HK-2 (cell line): ENCODE measurements at regions not wholly inside any gene's neighbourhood (a gene's known extent, or its start where the extent isn't known, plus 50 kb on each side); places are given as distances from the start of the nearest gene placed in this dataset.

Experiments
- DNase-seq: peaks from one replicate; pipeline ENCODE4 v3.0.0-alpha.2; 2018; ENCODE audit not compliant: unreplicated experiment

DNA sequence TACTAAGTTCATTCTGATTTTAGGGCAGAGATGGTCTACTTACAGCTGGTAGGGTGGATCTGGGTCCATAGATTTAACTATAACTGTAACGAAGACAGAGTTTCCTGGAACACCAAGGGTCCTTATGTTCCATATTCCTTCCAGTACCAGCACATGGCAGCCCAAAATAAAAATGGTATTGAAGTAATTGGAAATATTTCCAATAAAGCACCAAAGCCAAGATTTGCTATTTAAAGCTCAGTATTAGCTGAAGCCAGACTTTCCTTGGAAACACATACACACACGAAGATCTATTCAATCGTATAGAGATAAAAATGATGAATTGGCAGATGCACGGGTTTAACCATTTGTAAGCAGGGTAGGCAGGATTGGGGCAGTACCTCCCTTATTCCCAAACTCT is 289.1 kb upstream of the SORCS1 start:
- DNase-seq, result no peak

DNA sequence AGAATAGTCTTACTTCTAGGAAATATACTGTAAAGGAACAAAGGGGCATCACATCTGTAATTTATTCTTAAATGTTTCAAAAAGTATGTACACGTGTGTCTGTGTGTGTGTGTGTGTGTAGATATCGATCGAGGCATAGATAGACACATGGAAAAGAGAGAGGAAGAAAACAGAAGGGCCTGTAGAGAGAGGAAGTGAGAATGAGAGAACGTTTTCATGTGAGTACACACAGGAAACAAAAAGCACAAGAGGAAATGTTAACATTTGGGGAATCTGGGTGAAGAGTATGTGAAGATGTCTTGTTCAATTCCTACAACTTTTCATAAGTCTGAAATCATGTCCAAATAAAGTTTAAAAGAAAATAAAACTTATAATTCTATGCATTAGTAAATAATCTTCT is 286.5 kb upstream of the SORCS1 start:
- DNase-seq, result no peak

DNA sequence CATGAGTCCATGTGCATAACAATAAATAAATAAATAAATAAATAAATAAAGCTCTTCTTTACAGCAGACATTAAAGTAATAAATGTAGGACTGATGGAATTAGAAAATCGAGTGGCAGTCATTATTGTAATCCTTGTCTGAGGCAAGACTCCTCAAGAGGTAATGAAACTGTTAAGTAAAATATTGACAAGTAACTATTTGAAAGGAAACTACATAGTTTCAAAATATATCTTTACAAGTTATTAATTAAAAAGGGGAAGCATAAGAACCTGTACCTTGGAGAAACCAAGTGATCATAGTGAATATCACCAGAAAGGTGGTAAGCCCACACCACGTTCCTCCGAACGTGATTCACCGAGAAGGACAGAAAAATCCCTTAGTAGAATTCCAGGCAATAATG is 285.6 kb upstream of the SORCS1 start:
- DNase-seq, result no peak

DNA sequence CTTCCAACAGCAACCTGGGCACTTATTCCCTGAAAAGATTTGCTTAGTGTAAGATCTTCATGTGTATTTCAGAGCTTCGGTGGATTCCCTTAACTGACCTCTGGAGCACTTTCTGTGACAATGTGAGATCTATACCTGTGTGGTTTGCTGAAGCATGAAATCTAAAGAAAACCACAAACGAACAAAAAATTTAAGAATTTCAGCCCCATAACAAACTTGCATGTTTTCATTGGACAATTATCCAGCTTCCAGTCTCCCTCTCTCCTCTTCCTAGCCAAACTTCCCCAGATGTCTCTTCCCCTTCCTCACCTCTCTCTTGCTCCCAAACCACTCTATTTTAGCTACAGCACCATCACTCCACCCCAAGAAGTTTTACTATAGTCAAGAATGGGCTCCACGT is 279.9 kb upstream of the SORCS1 start:
- no peak for DNase-seq

DNA sequence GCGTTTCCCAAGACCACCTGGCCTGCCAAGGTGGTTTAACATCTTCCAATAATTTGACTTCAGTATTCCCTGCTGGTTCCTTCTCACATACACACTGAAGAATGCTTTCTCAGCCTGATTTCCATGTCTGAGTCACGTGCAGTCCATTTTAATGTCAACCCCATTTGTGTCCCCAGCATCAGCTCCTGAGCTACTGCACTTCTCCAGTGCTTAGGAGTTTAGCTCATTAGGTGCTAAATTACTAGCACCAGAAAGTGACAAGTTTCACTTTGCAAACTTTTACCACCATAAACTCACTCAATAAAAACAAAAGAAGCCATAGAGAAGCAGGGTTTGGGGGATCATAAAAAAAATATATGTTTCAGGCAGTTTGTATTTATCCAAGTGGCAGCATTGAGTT is 279.3 kb upstream of the SORCS1 start:
- no peak for DNase-seq

DNA sequence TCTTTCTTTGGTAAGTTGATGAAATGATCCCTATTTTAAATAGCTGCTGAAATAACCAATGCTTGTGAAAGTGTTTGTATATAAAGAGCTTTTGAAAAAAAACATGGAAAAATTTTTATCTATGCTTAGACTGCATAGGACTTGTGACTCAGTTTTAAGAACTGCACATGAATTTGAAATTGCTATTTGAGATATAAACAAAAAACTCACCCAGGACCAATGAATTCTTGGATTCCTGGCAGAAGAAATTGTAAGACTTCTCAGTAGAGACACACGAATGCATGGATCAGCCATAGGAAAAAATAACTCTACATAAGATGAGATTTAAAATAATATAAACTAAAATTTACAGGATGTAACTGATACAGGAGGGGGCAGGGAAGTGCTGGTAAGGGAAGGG is 278.8 kb upstream of the SORCS1 start:
- DNase-seq, result no peak

DNA sequence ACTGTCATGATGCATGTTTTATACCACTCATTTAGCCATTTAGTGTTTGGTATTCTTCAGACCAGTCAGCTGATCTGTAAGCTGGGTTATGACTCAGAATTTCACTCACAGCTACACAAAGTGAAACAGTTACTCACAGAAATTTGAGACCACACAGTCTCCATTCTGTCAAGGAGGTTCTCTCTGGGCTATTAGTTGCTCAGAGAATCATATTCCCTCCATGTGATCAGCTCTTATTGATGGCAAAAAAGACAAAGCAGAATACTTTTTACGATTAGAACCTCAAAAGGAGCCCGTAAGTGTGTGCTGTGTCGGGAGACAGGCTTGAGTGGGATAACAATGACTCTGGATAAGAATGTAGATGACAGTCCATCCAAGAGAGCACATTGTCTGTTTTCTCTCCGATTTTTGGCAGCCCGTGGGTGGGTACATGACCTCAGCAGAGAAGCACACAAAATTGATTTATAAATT is 277.6 kb upstream of the SORCS1 start:
- no peak for DNase-seq

DNA sequence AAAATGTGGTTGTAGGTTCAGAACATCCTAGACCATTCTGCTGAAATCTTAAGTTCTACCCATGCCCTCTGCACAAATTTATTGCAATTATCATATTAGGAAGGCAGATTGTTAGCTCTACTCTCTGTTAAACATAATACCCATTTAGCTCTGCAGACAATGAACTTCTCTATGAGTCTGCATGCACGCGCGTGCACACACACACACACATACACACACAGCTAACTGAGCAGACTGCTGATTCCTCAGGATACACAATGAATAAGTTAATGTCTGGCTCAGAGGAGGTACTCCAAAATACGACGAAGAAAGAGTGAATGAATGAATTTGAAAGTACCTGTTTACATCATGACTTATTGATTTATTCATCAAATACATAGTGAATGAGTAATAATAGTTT is 276.2 kb upstream of the SORCS1 start:
- no peak for DNase-seq

DNA sequence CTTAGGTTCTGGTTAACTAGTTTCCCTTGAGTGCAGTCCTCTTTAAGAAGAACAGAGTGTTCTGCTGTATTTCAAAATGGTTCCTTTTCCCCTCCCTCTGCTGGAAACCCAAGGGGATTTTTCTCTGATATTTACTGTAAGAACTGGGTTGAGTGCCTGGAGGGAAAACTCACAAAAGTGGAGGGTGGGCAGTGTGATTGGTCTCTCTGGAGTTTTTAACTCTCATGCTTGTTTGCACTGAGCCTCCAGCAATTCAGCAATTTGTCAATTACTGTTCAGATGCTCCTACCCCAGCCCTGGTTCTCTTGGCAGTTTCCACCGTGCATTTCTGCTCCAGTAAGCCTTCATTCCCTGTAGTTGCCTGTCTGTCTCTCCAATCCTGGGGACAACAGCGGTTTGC is 273.4 kb upstream of the SORCS1 start:
- DNase-seq, result no peak

DNA sequence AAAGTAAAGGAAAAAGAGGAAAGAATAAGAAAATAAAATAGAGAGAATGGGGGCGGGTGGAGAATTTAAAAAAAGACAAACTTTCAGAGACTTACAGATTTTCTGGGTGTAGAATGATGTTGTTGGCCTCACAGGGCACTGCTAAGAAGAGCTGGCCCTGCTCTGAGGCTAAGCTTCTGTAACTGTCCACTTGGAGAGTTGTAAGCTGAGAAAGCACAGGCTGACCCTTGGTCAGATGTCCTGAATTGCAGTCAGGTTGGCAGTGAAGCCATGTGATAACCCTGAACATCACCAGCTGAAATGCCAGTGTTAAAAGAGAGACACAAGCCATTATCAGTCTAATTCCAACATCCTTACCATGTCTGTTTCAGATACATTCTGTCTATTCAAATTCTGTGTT is 272.1 kb upstream of the SORCS1 start:
- DNase-seq, result no peak

DNA sequence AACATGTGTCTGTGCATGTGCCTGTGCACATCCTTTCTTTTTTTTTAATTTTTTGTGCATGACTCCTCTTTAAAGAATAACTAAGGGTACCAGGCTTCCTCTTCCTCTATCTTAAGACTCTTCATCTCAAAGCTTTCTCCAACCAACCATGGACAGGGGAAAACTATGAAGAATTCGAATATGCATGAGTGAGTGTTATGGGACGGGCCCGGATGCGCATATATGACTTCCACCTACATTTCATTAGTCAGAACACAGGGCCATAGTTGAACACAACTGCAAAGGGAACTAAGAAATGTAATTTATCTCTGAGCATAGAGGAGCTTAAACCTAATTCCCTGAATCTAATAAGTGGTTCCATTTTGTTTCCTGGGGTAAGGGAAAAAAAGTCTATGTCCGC is 270.3 kb upstream of the SORCS1 start:
- no peak for DNase-seq

DNA sequence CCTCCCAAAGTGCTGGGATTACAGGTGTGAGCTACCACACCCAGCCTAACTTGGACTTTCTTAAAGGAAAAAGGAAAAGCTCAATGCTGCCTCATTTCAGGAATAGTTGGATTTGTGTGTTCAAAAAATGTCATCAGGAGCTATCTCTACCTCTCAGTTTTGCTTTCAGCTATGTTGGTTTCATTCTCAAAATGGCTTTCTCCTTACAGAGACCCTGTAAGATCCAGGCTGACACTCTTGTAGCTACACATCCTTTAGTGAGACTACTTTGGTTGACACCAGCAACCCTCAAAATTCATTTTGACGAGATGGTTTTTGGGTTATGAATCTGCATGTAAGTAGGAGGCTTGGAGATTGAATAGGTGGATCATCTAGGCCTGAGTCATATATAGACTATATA is 269.7 kb upstream of the SORCS1 start:
- DNase-seq, result no peak

DNA sequence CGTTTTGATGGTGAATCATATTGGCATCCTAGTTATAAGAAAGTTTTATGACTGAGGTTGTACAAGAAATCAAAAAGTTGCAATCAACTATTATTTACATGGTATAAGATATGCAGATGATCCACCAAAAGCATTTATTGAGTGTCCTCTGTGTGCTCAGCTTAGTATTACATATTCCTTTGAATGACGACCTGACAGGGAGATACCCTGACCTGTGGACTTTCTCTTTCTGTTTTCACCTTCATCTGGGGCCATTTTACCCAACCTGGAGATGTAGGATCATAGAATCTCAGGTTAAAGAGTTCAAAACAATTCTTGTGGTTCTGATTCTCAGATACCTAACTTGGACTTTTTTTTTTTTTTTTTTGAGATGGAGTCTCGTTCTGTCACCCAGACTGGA is 269.1 kb upstream of the SORCS1 start:
- DNase-seq, result no peak

DNA sequence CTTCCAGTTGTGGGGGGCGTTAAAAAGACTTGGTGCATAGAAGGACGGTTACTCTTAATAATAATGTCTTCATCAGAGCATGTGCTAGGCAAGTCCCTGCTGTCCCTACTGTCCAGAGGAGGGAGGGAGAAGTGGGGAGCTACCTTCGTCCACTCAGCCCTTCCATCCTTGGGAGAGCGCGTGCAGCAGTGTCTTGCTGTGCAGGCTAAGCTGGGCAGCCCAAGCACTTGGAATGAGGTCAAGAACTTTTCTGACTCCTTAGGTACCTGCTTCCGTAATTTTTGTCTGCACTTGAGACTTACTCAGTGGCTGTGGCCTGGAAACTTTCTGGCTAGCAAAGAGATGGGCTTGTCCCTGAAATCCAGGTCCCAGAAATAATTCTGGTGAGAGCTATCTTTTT is 265.9 kb upstream of the SORCS1 start:
- no peak for DNase-seq

DNA sequence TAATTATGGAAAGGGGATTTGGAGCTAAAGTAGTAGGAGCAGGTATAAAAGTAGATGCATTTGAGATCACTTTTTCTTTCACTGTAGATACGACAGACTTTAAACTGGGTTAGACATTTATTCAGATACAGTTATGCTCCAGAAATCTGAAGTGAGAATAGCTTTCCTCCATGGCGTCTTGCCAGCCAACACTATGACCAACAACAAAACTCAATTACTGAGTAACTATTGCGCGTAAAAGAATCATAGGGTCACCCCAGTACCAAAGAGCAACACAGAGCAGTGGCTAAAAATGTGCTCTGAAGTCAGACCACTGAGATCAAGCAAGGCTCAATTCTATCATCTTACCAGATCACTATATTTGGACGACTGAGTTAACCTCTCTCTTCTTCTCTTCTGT is 262.5 kb upstream of the SORCS1 start:
- DNase-seq, result no peak

DNA sequence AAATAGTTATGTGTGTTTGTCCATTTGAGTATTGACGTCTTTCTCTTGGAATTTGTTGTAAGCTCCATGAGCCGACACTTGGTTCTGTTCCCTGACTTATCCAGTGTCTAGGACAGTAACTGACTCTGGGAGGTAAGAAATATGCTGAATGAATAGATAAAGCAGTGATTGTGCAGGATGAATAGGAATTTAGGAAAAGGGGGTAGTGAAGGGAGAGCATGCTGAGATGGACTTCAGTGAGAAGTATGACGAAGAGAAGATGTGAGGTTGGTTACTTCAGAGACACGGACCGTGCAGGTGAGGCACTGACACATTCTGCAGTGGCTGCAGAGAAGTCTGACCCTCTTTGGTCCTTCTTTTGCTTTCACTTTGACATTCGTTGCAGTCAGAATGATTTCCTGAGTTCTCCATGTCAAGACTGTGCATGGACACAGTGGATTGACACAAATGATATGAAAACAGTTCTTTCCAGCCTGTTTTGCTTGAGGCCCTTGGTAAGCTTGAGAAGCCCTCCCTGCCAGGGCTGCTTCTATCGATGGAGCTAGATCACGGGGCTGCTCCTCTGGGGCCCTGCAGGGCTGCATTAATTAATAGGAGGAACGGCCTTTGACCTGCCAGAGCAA is 261.5 kb upstream of the SORCS1 start:
- no peak for DNase-seq

DNA sequence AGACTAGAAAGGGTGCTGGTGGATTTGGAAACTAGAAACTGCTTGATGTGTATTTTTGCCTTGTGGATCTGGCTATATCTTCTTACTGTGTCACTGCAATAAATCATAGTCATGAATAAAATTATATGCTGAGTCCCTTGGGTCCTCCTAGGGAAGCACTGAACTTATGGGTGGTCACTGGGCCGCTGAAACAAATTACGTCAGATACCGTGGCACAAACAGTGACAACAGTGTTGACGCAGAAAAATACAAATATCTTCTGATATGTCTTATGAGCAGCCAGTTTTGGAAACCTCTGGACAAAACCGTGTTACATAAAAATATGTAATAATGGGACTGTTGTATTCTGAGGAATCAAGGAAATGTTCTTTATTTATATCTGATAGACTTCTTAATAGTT is 260.1 kb upstream of the SORCS1 start:
- DNase-seq, result no peak

DNA sequence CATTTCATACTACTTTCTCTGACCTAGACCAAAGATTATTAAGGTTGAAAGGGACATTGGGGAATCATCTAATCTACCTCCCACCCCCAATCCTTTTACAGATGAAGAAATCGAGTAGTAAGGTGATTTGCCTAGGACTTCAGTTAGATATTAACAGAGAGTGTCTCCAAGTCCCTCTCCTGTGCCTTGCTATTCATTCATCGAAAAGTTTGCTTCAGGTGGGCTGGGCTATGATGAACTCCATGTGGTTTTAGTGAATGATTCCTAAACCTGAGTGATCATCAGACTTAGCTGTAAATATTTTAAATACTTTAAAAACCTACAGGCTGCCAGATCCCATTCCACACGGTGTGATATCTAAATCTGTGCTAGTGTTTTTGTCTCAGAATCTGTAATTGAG is 259.4 kb upstream of the SORCS1 start:
- peak; percentile 10 for DNase-seq

DNA sequence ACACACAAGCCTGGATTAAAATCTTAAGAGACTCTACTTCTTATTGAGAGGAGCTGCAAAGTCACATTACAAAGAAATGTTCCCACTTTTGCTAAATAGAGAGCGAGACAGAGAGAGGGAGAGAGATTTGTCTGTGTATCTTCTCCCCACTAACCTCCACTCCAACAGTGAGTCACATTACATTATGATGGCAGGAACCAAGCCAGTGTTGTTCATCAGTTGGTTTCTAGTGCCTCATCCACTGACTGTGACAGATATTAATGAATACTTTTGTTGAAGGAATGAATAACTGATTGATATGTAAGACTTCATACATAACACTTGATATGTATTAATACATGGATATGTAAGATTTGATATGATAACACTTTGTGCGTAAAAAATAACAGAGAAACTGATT is 258.2 kb upstream of the SORCS1 start:
- DNase-seq, result no peak

DNA sequence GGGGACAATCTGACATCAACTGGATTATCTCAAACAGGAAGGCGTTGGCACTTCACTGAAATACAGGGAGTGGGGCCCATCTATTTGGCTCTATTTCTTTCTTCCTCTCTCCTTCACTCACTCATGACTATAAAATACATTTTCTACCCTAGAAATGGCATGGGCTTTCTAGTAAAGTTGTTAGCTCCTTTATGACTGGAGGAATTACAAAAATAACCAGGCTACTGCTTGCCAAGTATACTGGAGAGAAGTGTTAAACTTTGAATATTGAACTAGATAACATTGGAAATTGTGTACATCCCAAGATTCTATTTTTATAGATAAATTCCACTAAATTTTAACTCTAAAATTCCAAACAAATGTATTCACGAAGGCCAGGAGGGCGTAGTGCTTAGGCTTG is 255.7 kb upstream of the SORCS1 start:
- DNase-seq, result no peak

DNA sequence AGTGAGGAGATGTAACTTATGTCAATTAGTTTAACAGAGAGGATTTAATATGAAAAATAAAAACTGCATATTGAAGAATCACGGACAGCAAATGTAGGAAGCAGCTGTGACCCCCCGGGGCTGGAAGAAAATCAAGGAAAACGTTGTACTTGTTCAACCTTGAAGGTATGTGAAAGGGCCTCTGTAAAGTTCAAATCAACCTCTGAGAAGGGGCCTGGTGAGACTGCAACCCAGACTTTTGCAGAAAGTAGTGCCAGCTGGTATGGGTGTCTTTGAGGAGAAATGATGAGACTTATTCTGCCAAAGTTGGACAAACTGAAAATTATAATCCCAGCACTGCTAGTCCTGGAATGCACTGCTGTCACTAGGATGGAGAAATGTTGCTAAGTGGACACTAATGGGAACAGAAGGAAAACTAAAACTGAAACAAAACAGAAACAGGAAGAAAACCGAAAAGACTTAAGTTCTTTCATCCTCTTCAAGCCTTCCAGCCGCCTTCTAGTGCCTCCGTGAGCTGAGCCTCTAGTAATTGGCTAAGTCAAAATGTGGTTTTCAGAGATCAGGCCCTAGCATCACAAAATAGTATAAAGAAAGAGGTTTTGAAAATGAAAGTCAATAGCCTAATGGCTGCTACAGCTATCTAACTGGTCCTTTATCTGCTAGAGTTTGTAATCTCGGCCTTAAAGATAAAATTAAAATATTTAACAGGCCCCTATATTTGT is 253.7 kb upstream of the SORCS1 start:
- DNase-seq, result no peak

DNA sequence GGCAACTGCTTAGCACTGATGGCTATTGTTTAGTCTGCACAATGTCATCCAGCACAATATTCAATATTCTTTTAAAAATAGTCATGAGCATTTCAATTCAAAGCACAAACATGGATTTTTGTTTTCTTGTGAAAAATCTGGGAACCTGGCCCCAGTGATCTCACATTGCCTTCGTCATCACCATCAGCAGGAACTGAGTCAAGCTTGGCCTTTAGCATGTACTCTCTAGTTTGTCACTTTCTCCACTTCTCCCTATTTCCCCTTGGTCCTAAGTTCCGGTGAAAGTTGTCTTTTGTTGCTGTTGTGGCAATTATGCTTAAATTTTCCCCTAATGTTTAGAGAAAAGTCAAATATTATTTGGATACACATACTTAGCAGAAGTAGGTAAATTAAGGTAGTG is 252.9 kb upstream of the SORCS1 start:
- no peak for DNase-seq

DNA sequence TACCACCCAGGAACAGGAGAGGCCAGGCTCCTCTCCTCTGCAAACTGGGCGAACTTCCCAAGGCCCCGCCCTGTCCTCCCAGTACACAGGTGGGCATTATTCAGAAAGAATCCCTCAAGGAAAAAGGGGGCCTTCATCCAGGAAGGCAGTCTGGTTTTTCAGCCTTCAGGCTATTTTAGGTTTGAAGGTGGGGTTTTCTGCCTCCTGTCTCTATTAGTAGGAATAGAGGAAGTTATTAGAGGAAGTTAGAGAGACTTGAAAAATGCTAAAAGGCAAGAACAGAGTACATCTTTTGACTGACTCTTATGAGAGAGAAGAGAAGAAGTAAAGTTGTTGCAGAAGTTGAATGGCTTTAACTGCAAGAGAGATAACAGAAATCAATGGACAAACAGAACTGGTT is 250.9 kb upstream of the SORCS1 start:
- DNase-seq, result no peak

DNA sequence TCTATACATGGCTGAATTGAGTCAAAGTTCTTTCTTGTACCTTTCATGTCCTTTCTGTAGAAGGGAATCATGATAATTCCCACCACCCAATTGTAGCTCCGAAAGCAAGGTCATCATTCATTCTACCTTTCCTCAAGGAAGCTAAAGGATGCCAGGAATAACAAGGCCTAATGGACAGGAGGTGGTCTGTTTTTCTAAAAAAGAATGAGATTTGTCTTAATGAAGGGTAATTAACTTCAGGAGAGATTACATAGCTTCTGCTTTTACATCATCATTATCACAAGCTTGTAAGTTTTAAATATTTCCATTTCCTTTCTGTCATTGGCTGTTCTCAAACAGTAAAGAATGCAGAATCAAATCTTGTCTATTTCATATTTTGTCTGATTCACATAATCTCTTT is 249.5 kb upstream of the SORCS1 start:
- no peak for DNase-seq
